ENCODE measurements at regions not wholly inside any gene's neighbourhood (a gene's known extent, or its start where the extent isn't known, plus 50 kb on each side); places are given as distances from the start of the nearest gene placed in this dataset.

DNA sequence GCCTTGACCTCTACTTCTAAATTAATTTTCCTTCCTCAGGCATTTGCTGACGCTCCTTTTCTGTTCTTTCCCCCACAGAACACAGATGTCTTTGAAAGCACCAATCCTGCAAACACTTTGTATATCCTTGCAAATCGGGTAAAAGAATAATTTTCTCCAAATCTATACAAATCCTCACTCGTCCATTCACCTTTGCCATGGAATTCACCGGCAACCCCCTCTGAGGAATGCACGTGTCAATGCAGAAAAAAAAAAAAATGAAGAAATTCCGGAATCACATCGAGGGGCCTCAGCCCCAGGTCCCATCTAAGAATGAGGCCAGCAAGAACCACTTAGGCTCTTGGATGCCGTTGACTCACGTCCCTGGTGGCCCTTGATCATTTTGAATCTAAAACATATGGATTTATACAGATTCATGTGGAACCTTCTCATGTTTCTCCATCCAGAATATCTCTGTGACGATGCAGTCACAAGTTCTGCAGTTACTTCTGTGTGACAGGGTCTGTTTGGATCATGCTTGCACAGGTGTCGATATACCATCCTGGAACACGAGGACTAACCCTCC lies 136.9 kb downstream of the RBFOX3 start:
- no peaks in the 10 kb centered on the region for H3K36me3 Mint-ChIP-seq
- ChIA-PET POLR2A (no interaction called here), CTCF (interaction anchor here (0.8 kb wide), 1 partner anchor 73 kb away, joined by 4 read pairs; no protein-coding TSS in a partner anchor)
- H3K27ac Mint-ChIP-seq = no peak overlapping the region; the same call in 1 of the 2 replicates
- H3K4me1 Mint-ChIP-seq = peaks cover 6% of the 10 kb centered on the region
- H3K27me3 Mint-ChIP-seq (ENCODE audit: low read depth) = peaks cover 2% of the 10 kb centered on the region; the same call in 1 of the 2 replicates
- ATAC-seq = no peak
- no peak for TF ChIP-seq NR1H2 (CRISPR knock-in tag; IDR thresholded peaks at IDR 0.05)
- TF ChIP-seq EMX1 (CRISPR knock-in tag; IDR thresholded peaks at IDR 0.05) = no peak
- no peak for DNase-seq (ENCODE audit: low spot score)
- H3K9me3 Mint-ChIP-seq = no peaks in the 10 kb centered on the region
- H3K4me3 Mint-ChIP-seq = no peak overlapping the region

DNA sequence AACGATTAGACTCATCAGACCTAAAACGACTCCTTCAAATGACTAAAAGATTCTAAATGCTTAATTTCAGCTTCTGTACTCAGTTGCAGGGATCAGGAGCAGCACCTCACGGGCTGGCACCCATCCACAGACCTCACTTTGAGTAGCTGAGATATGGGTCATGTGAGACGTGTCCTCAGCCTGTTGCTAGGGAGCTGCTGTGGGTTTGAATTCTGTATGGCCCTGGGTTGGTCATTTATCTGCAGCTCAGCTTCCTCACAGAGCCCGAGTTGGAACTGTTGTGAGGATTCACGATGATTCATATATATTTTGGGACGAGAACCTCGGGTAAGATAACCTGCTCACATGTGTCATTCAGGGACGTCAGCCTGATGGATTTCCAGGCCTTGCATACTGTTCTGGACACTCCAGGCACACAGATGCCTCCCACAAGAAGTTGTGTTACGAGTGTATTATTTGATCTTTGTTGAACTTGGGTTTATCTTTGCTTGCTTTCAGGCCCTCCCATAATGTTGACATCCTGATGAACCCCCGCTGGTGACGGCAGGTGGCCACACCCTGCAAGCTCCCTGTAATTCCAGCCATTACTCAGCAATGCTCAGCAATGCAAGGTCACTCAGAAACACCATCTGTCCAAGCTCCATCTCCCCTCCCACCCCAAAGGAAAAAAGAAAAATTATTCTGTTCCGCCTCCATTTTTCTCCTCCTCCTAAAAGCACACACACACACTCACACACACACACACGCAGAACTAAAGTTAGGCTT lies 137.6 kb downstream of the RBFOX3 start:
- no peak overlapping the region; the same call in 1 of the 2 replicates for H3K27ac Mint-ChIP-seq
- no peaks in the 10 kb centered on the region for H3K36me3 Mint-ChIP-seq
- H3K9me3 Mint-ChIP-seq = no peaks in the 10 kb centered on the region
- H3K4me3 Mint-ChIP-seq = no peak overlapping the region
- peaks cover 6% of the 10 kb centered on the region for H3K4me1 Mint-ChIP-seq
- DNase-seq (ENCODE audit: low spot score) = no peak
- no peak for ATAC-seq
- ChIA-PET POLR2A (no interaction called here), CTCF (interaction anchor here (0.8 kb wide), 1 partner anchor 72 kb away, joined by 4 read pairs; no protein-coding TSS in a partner anchor)
- peaks cover 2% of the 10 kb centered on the region; the same call in 1 of the 2 replicates for H3K27me3 Mint-ChIP-seq (ENCODE audit: low read depth)
- no peak for TF ChIP-seq ZNF263 (CRISPR knock-in tag; IDR thresholded peaks at IDR 0.05; ENCODE audit: low read depth)
- TF ChIP-seq MXD4 (CRISPR knock-in tag; IDR thresholded peaks at IDR 0.05; ENCODE audit: borderline replicate concordance) = no peak
- TF ChIP-seq, protein P1, sequence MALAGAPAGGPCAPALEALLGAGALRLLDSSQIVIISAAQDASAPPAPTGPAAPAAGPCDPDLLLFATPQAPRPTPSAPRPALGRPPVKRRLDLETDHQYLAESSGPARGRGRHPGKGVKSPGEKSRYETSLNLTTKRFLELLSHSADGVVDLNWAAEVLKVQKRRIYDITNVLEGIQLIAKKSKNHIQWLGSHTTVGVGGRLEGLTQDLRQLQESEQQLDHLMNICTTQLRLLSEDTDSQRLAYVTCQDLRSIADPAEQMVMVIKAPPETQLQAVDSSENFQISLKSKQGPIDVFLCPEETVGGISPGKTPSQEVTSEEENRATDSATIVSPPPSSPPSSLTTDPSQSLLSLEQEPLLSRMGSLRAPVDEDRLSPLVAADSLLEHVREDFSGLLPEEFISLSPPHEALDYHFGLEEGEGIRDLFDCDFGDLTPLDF (CRISPR knock-in tag; IDR thresholded peaks at IDR 0.05) = no peak
- TF ChIP-seq, protein P2, sequence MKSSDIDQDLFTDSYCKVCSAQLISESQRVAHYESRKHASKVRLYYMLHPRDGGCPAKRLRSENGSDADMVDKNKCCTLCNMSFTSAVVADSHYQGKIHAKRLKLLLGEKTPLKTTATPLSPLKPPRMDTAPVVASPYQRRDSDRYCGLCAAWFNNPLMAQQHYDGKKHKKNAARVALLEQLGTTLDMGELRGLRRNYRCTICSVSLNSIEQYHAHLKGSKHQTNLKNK (CRISPR knock-in tag; IDR thresholded peaks at IDR 0.05) = no peak
- TF ChIP-seq SOX15 (CRISPR knock-in tag; IDR thresholded peaks at IDR 0.05) = no peak
- no peak for TF ChIP-seq TEAD4 (CRISPR knock-in tag; IDR thresholded peaks at IDR 0.05)
- no peak for TF ChIP-seq TEAD1 (CRISPR knock-in tag; IDR thresholded peaks at IDR 0.05)
- no peak for TF ChIP-seq FOXK1 (CRISPR knock-in tag; IDR thresholded peaks at IDR 0.05)
- TF ChIP-seq PRRX2 (CRISPR knock-in tag; IDR thresholded peaks at IDR 0.05) = no peak
- TF ChIP-seq GRHL2 (CRISPR knock-in tag; IDR thresholded peaks at IDR 0.05; ENCODE audit: insufficient replicate concordance, severe bottlenecking) = no peak

GRCh38 chr17:79470754-79471153 lies 140.1 kb downstream of the RBFOX3 start:
- peaks cover 8% of the 10 kb centered on the region for H3K4me1 Mint-ChIP-seq
- ATAC-seq (no peak), DNase-seq (ENCODE audit: low spot score) (no peak)
- H3K9me3 Mint-ChIP-seq = no peaks in the 10 kb centered on the region
- ChIA-PET POLR2A (no interaction called here), CTCF (no interaction called here)
- H3K4me3 Mint-ChIP-seq = no peak overlapping the region
- no peak for TF ChIP-seq GTF2I (CRISPR knock-in tag; conservative IDR thresholded peaks at IDR 0.05)
- TF ChIP-seq, protein P3, sequence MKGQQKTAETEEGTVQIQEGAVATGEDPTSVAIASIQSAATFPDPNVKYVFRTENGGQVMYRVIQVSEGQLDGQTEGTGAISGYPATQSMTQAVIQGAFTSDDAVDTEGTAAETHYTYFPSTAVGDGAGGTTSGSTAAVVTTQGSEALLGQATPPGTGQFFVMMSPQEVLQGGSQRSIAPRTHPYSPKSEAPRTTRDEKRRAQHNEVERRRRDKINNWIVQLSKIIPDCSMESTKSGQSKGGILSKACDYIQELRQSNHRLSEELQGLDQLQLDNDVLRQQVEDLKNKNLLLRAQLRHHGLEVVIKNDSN (CRISPR knock-in tag; IDR thresholded peaks at IDR 0.05) = no peak
- no peak for TF ChIP-seq AFF4 (CRISPR knock-in tag; IDR thresholded peaks at IDR 0.05; ENCODE audit: borderline replicate concordance)
- no peak for TF ChIP-seq ZNF671 (CRISPR knock-in tag; IDR thresholded peaks at IDR 0.05)
- TF ChIP-seq PRRX2 (CRISPR knock-in tag; IDR thresholded peaks at IDR 0.05) = no peak
- TF ChIP-seq CBFB (CRISPR knock-in tag; IDR thresholded peaks at IDR 0.05; ENCODE audit: low read depth) = no peak
- no peak for TF ChIP-seq MYBL2 (CRISPR knock-in tag; IDR thresholded peaks at IDR 0.05)
- TF ChIP-seq NR2C2 (CRISPR knock-in tag; IDR thresholded peaks at IDR 0.05) = no peak
- H3K27me3 Mint-ChIP-seq (ENCODE audit: low read depth) = peaks cover 2% of the 10 kb centered on the region; the same call in 1 of the 2 replicates
- H3K36me3 Mint-ChIP-seq = no peaks in the 10 kb centered on the region
- no peak overlapping the region for H3K27ac Mint-ChIP-seq

Data from WTC11 (cell line).